Vagina (tissue), 2 donors: ENCODE measurements at regions not wholly inside any gene's neighbourhood (a gene's known extent, or its start where the extent isn't known, plus 50 kb on each side); places are given as distances from the start of the nearest gene placed in this dataset.

Experiments used
- POLR2AphosphoS5 ChIP-seq, 2 donors: sonication (generic); formaldehyde crosslinking; IDR thresholded peaks; one replicate each; pipeline ENCODE4 v1.9.0; 2017; ENCODE audit warnings: antibody characterized with exemption in 2 of 2, mild to moderate bottlenecking in 2 of 2, low read depth in 1 of 2; ENCODE audit not compliant: insufficient read depth in 1 of 2
- TF ChIP-seq, protein P1 (sequence below), 3 experiments: fragments of 450-650 bp in 2 of 3; fragments of 200-600 bp in 1 of 3; sonication (generic) in 1 of 3; IDR thresholded peaks; one replicate each; pipeline ENCODE4 v1.5.1; 2017 to 2019; ENCODE audit warnings: antibody characterized with exemption in 3 of 3, mild to moderate bottlenecking in 2 of 3, moderate library complexity in 2 of 3

DNA sequence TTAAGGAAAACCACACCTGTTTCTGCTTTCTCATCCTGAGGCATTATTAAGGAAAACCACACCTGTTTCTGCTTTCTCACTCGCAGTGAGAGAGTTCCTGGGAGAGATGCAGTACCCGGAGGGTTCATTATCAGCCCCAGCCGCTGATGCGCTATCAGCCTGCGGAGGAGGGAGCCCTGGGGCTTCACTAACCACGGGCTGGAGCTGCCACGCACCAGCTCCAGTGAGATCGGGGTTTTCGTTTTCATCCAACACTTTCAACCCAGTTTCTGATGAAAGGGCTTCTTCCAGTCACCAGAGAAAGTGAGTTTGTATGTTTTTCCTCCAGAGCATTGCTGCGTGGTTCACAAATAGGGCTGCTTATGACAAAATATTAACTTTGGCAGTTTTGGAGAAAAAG, 93.2 kb upstream of the PRKX start:
- TF ChIP-seq, protein P1, sequence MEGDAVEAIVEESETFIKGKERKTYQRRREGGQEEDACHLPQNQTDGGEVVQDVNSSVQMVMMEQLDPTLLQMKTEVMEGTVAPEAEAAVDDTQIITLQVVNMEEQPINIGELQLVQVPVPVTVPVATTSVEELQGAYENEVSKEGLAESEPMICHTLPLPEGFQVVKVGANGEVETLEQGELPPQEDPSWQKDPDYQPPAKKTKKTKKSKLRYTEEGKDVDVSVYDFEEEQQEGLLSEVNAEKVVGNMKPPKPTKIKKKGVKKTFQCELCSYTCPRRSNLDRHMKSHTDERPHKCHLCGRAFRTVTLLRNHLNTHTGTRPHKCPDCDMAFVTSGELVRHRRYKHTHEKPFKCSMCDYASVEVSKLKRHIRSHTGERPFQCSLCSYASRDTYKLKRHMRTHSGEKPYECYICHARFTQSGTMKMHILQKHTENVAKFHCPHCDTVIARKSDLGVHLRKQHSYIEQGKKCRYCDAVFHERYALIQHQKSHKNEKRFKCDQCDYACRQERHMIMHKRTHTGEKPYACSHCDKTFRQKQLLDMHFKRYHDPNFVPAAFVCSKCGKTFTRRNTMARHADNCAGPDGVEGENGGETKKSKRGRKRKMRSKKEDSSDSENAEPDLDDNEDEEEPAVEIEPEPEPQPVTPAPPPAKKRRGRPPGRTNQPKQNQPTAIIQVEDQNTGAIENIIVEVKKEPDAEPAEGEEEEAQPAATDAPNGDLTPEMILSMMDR (IDR thresholded peaks at IDR 0.05): no peak
- no peak for TF ChIP-seq POLR2AphosphoS5 (IDR thresholded peaks at IDR 0.05; ENCODE audit: insufficient read depth in 1 of 2, low read depth in 1 of 2)
